HepG2 (cell line): ENCODE measurements at regions not wholly inside any gene's neighbourhood (a gene's known extent, or its start where the extent isn't known, plus 50 kb on each side); places are given as distances from the start of the nearest gene placed in this dataset.

ENCODE experiments used
- ATAC-seq: fragments of 200-7000 bp; cut with Tn5 transposase; 3 replicates; pipeline ENCODE4 v1.9.1; 2020; ENCODE audit warnings: mild to moderate bottlenecking, moderate library complexity
- BruUV-seq: library from RNA; stranded (reverse); fragments of 400-500 nt; replicated peaks from 2 replicates; lab custom pipeline; 2021; lab: Mats Ljungman, UMichigan
- CTCF ChIA-PET: fragments of 300-600 bp; formaldehyde crosslinking; extraction: SDS; loops from one replicate; lab custom pipeline; 2021; ENCODE audit warnings: low total read pairs, inconsistent platforms, low intra/inter-chr PET ratio; lab: Yijun Ruan, JAX
- POLR2A ChIA-PET: fragments of 350-600 bp; sonication (Branson Sonifier 250); formaldehyde crosslinking; loops from one replicate; lab custom pipeline; 2020; ENCODE audit warnings: antibody characterized with exemption, inconsistent platforms; lab: Yijun Ruan, JAX
- DNase-seq: peaks from one replicate; pipeline ENCODE4 v3.0.0-alpha.2; 2015; ENCODE audit warnings: low spot score
- FAIRE-seq: peaks from 3 replicates; lab custom pipeline; 2011; peaks lifted over from hg19 to GRCh38; lab: Jason Lieb, UNC
- H2AFZ ChIP-seq: one replicate; pipeline ENCODE4 v1.6.1; 2011; ENCODE audit warnings: low read length, inconsistent platforms
- H3K27ac ChIP-seq: fragments of 300-600 bp; 3 replicates; pipeline ENCODE4 v1.8.0; 2011; ENCODE audit warnings: mixed run types, mild to moderate bottlenecking, mixed read lengths, low read length, inconsistent platforms; ENCODE audit not compliant: insufficient read depth; ENCODE audit errors: extremely low read length
- H3K27me3 ChIP-seq, 2 experiments: fragments of 200-600 bp in 1 of 2; 2 replicates in 1 of 2; 3 replicates in 1 of 2; pipeline versions ENCODE4 v1.6.0 to v1.8.0; 2011; ENCODE audit warnings: low read length in 2 of 2, mild to moderate bottlenecking in 2 of 2, moderate library complexity in 2 of 2, inconsistent platforms in 1 of 2; ENCODE audit not compliant: insufficient read depth in 2 of 2, control insufficient read depth in 1 of 2
- H3K36me3 ChIP-seq, 2 experiments: fragments of 200-600 bp in 1 of 2; replicated peaks in 1 of 2; 2 replicates in 1 of 2; 3 replicates in 1 of 2; pipeline versions ENCODE4 v1.5.1 to v1.8.0; 2011; ENCODE audit warnings: low read length in 2 of 2, inconsistent platforms in 1 of 2; ENCODE audit not compliant: insufficient read depth in 2 of 2, control insufficient read depth in 1 of 2
- H3K4me1 ChIP-seq: 2 replicates; pipeline ENCODE4 v1.5.1; 2012; ENCODE audit warnings: low read length, inconsistent platforms; ENCODE audit not compliant: insufficient read depth
- H3K4me2 ChIP-seq: 2 replicates; pipeline ENCODE4 v1.6.0; 2011; ENCODE audit warnings: low read depth, low read length, inconsistent platforms
- H3K4me3 ChIP-seq, 3 experiments: fragments of 200-600 bp in 1 of 3; sonication (generic), shearing (Covaris generic) in 1 of 3; replicated peaks in 1 of 3; 2 replicates each; pipeline ENCODE4 v1.5.1; 2011 to 2016; ENCODE audit warnings: low read length in 3 of 3, inconsistent platforms in 2 of 3, low read depth in 2 of 3, mild to moderate bottlenecking in 2 of 3, control low read depth in 1 of 3, mixed read lengths in 1 of 3; ENCODE audit not compliant: insufficient read depth in 1 of 3
- H3K79me2 ChIP-seq: one replicate; pipeline ENCODE4 v1.6.1; 2011; ENCODE audit warnings: low read length, inconsistent platforms; ENCODE audit not compliant: insufficient read depth
- H3K9ac ChIP-seq: 2 replicates; pipeline ENCODE4 v1.6.0; 2011; ENCODE audit warnings: mild to moderate bottlenecking, low read depth, low read length, inconsistent platforms; ENCODE audit not compliant: insufficient read depth
- H3K9me3 ChIP-seq: 2 replicates; pipeline ENCODE4 v1.5.1; 2012; ENCODE audit warnings: mild to moderate bottlenecking, low read length
- H4K20me1 ChIP-seq: 2 replicates; pipeline ENCODE4 v1.6.0; 2011; ENCODE audit warnings: inconsistent platforms, mild to moderate bottlenecking, low read length, moderate library complexity; ENCODE audit not compliant: insufficient read depth
- ATF4 ChIP-seq, 2 experiments: fragments of 450-650 bp in 1 of 2; sonication (generic) in 1 of 2; formaldehyde crosslinking; IDR thresholded peaks; 2 replicates each; pipeline versions ENCODE4 v1.5.0 to v1.8.0; 2020 to 2022; ENCODE audit warnings: mild to moderate bottlenecking in 1 of 2, missing genetic modification reagents in 1 of 2
- CEBPG ChIP-seq: IDR thresholded peaks from 2 replicates; pipeline ENCODE4 v1.6.1; 2016
- FOSL2 ChIP-seq: sonication (generic); formaldehyde crosslinking; IDR thresholded peaks from 2 replicates; pipeline ENCODE4 v1.4.0; 2020; ENCODE audit warnings: missing genetic modification reagents
- SP2 ChIP-seq: sonication (generic); formaldehyde crosslinking; IDR thresholded peaks from 2 replicates; pipeline ENCODE4 v1.5.1; 2020; ENCODE audit warnings: mild to moderate bottlenecking, missing genetic modification reagents
- ZNF3 ChIP-seq: IDR thresholded peaks from 2 replicates; pipeline ENCODE4 v1.7.0; 2017; ENCODE audit warnings: inconsistent platforms
- WGBS: methylation state at CpG from one replicate; pipeline ENCODE4 v1.1.6; 2017; ENCODE audit warnings: low lambda C conversion rate; 5-methylcytosine and 5-hydroxymethylcytosine counted together
- in situ Hi-C: cut with HindIII; loops from 2 replicates; pipeline ENCODE4 v1.10.0; 2017; ENCODE audit warnings: low pct_unique_long_range_greater_than_20kb; ENCODE audit not compliant: extremely low pct_ligation_motif_present
- intact Hi-C: fragments of 100-400 bp; cut with micrococcal nuclease; formaldehyde crosslinking; loops from one replicate; pipeline ENCODE4 v1.10.0; 2022; ENCODE audit not compliant: unreplicated experiment
- small RNA-seq, 3 experiments: library from RNA; depleted of rRNA; stranded (forward); fragments of <200 nt; gene quantifications; one replicate each; pipeline ENCODE3, GENCODE V24; 2012; ENCODE audit warnings: low read depth in 2 of 3, low replicate concordance in 1 of 3; ENCODE audit not compliant: insufficient read length in 3 of 3, insufficient read depth in 2 of 3
- TF ChIP-seq, protein P1 (sequence below): IDR thresholded peaks from 2 replicates; pipeline ENCODE4 v1.6.1; 2012; ENCODE audit warnings: low read depth, low read length, improper control_type of control experiment

- H2AFZ ChIP-seq: no peak overlapping the region
- no peaks in the 10 kb centered on the region for H3K79me2 ChIP-seq
- H3K27ac ChIP-seq: no peak overlapping the region
- H3K36me3 ChIP-seq: no peaks in the 10 kb centered on the region
- no peak overlapping the region for H3K9ac ChIP-seq
- TF ChIP-seq ZNF3 (CRISPR knock-in tag) (peak; percentile 91), ATF4 (CRISPR knock-in tag; IDR thresholded peaks at IDR 0.05) (peak in 1 of 2 experiments; percentile 41; a peak in 1 of 4 replicates), SP2 (CRISPR knock-in tag) (no peak), CEBPG (0 out of 2 replicates have a peak, but pooled peaks have one; percentile 24), FOSL2 (CRISPR knock-in tag) (0 out of 2 replicates have a peak, but pooled peaks have one; percentile 10)
- TF ChIP-seq, protein P1, sequence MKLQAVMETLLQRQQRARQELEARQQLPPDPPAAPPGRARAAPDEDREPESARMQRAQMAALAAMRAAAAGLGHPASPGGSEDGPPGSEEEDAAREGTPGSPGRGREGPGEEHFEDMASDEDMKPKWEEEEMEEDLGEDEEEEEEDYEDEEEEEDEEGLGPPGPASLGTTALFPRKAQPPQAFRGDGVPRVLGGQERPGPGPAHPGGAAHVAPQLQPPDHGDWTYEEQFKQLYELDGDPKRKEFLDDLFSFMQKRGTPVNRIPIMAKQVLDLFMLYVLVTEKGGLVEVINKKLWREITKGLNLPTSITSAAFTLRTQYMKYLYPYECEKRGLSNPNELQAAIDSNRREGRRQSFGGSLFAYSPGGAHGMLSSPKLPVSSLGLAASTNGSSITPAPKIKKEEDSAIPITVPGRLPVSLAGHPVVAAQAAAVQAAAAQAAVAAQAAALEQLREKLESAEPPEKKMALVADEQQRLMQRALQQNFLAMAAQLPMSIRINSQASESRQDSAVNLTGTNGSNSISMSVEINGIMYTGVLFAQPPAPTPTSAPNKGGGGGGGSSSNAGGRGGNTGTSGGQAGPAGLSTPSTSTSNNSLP: 0 out of 2 replicates have a peak, but pooled peaks have one; percentile 17
- no peaks in the 10 kb centered on the region for H4K20me1 ChIP-seq
- no TSS peak for BruUV-seq
- ATAC-seq (no peak; the same call in none of the 3 replicates), DNase-seq (no peak), FAIRE-seq (no peak)
- in situ Hi-C loops: no loop called here
- intact Hi-C loops: no loop called here
- peaks cover 0 to 5% of the 10 kb centered on the region in 2 experiments; a peak in 1 of 5 replicates for H3K27me3 ChIP-seq
- ChIA-PET CTCF (no interaction called here), POLR2A (no interaction called here)
- 39% methylated on average over 8 of the region's 8 CpGs for WGBS
- H3K4me1 ChIP-seq: no peaks in the 10 kb centered on the region
- H3K4me3 ChIP-seq: no peak overlapping the region
- H3K4me2 ChIP-seq: no peak overlapping the region
- H3K9me3 ChIP-seq: no peaks in the 10 kb centered on the region
Observed at GRCh38 chr20:23135449-23136420, 49.6 kb upstream of the CD93 start.

Small RNA genes in the stretch of these regions (small RNA-seq; reads per million reads assigned to genes)
- gene RNA5SP478: 0 reads per million in 3 experiments
